ENCODE measurements at regions not wholly inside any gene's neighbourhood (a gene's known extent, or its start where the extent isn't known, plus 50 kb on each side); places are given as distances from the start of the nearest gene placed in this dataset.

DNA sequence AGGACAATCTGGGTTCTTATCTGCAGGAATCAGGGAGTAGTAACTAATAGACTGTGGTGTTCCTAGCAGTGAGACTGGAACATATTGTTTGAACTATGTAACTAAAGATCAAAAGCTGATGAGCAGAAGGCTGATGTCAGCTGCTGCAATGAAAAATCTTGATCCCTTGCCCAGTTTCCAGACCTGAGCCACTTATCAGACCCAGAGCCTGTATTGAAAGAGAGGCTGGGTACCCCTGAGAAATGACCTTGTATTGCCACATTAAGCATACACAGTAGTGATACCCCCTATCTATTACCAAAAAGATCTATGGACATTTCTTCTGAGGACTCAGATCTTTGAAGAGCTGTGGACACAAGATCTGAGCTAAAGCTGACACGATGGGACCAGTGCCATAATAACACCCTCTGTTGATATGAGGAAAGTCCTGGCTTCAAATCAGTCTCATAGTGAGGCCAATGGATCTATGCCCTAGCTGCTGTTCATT, 178.0 kb upstream of the GALNT2 start:
- no peak overlapping the region for H3K4me3 Mint-ChIP-seq
- ATAC-seq (replicated peaks in 1 of 2) (no peak), DNase-seq (no peak)
- H3K9me3 Mint-ChIP-seq = no peaks in the 10 kb centered on the region
- no peaks in the 10 kb centered on the region for H3K4me1 Mint-ChIP-seq (ENCODE audit: low read depth)
- H3K27me3 Mint-ChIP-seq (ENCODE audit: low read depth) = peaks cover 24% of the 10 kb centered on the region
- H3K36me3 Mint-ChIP-seq (ENCODE audit: insufficient read depth in 2 of 2) = peaks cover 0 to 1% of the 10 kb centered on the region in 2 donors
- no peak overlapping the region for H3K27ac Mint-ChIP-seq

DNA sequence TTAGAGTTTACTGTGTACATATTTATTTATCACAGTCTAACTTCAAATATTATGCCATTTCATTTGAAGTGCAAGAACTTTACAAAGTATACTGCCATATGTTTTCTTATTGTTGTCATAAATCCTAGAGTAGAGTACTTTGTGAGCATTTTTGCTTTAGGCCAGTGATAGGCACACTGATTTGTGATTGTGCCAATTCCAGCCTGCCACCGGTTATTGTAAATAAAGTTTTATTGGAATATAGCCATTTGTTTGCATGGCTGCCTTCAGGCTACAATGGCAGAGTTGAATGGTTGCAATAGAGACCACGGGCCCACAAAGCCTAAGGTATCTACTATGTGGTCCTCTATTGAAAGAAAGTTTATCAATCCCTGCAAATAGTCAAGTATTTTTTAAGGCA, 175.8 kb upstream of the GALNT2 start:
- no peaks in the 10 kb centered on the region for H3K4me1 Mint-ChIP-seq (ENCODE audit: low read depth)
- H3K36me3 Mint-ChIP-seq (ENCODE audit: insufficient read depth in 2 of 2) = peaks cover 0 to 1% of the 10 kb centered on the region in 2 donors
- peaks cover 24% of the 10 kb centered on the region for H3K27me3 Mint-ChIP-seq (ENCODE audit: low read depth)
- no peaks in the 10 kb centered on the region for H3K9me3 Mint-ChIP-seq
- no peak for ATAC-seq (replicated peaks in 1 of 2)
- H3K27ac Mint-ChIP-seq = no peak overlapping the region
- no peak for DNase-seq
- no peak overlapping the region for H3K4me3 Mint-ChIP-seq

DNA sequence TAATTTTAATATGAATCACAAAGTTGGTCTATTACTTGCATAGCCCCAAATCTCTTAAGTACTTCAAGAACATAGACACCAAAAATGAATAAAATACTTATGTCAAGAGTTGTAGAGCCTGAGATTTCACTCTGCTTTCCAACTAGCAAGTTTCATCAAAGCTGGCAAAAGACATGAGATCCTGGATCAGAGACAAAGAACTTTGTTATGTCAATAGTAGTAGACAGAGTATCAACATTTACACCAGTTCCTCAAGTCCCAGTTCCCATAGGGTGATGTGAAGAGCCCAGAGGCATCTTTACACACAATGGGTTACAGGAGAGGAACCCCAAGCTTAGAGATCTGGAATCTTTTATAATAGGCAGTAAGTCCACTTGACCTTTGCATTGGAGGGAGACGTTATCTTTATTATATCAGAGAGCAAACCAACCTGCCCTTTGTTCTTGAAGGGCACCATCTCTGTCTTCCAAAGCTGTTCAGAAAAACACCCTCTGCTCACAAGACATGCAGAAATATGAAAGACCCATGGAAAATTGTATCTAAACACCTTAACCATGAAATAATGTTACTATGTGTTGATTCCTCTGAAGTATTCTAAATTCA, 174.4 kb upstream of the GALNT2 start:
- H3K4me3 Mint-ChIP-seq = no peak overlapping the region
- peaks cover 0 to 1% of the 10 kb centered on the region in 2 donors for H3K36me3 Mint-ChIP-seq (ENCODE audit: insufficient read depth in 2 of 2)
- no peaks in the 10 kb centered on the region for H3K9me3 Mint-ChIP-seq
- peaks cover 27% of the 10 kb centered on the region for H3K27me3 Mint-ChIP-seq (ENCODE audit: low read depth)
- no peaks in the 10 kb centered on the region for H3K4me1 Mint-ChIP-seq (ENCODE audit: low read depth)
- ATAC-seq (replicated peaks in 1 of 2) (no peak), DNase-seq (no peak)
- no peak overlapping the region for H3K27ac Mint-ChIP-seq

DNA sequence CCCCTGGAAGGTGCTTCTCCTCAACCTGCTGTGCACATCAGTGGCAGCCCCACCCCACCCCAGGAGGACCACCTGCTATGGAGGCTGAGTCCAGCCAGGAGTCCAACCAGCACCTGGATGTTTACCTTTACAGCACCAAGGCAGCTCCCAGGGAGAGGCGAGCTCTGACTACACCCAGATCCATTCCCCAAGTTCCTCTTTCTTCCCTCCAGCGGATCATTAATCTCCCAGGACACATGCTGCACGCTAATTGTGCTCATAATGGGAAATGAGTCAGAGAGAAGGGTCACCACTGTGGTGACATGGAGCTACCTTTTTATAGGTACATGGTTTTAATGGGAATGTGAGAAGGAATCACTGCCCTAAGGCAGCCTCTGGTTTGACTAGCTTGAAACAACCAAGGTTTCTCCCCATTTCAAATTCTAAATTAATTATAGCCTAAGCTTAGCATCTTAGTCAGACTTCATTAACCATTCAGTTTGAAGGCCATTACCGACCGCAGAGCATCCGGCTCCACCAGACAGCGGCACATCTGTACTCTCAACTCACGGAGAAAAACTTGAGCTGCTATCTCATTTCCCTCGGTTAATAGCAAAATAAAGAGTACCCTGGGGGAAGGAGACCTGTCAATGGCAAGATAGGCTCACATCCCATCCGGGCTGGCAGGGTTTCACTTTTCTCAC, 173.1 kb upstream of the GALNT2 start:
- H3K27me3 Mint-ChIP-seq (ENCODE audit: low read depth) = peaks cover 33% of the 10 kb centered on the region
- H3K4me3 Mint-ChIP-seq = no peak overlapping the region
- H3K27ac Mint-ChIP-seq = no peak overlapping the region
- no peaks in the 10 kb centered on the region for H3K9me3 Mint-ChIP-seq
- H3K36me3 Mint-ChIP-seq (ENCODE audit: insufficient read depth in 2 of 2) = peaks cover 0 to 1% of the 10 kb centered on the region in 2 donors
- ATAC-seq (replicated peaks in 1 of 2) = no peak
- H3K4me1 Mint-ChIP-seq (ENCODE audit: low read depth) = no peaks in the 10 kb centered on the region
- no peak for DNase-seq

DNA sequence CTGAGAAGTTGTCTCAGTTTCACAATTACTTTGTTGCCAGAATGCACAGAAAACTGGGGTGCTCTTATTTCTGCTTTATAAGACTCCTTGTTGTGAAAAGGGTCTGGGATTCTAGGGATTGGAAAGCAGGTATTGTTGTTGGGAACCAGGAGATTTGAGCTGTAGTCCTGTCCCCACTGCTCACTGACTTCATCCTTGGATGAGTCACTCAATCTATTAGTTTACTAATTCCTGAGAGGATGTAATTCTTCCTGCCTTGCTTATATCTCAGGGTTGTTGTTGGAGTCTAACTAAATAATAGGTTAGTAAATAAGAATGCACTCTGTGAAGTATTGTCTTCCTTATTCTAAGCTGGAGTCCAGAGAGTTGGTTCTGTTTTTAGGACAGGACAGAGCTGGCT, 172.5 kb upstream of the GALNT2 start:
- DNase-seq = no peak
- Mint-ChIP-seq H3K36me3 (ENCODE audit: insufficient read depth in 2 of 2) (peaks cover 0 to 1% of the 10 kb centered on the region in 2 donors), H3K4me3 (no peak overlapping the region), H3K9me3 (no peaks in the 10 kb centered on the region), H3K27ac (no peak overlapping the region), H3K27me3 (ENCODE audit: low read depth) (peaks cover 29% of the 10 kb centered on the region), H3K4me1 (ENCODE audit: low read depth) (no peaks in the 10 kb centered on the region)
- no peak for ATAC-seq (replicated peaks in 1 of 2)

DNA sequence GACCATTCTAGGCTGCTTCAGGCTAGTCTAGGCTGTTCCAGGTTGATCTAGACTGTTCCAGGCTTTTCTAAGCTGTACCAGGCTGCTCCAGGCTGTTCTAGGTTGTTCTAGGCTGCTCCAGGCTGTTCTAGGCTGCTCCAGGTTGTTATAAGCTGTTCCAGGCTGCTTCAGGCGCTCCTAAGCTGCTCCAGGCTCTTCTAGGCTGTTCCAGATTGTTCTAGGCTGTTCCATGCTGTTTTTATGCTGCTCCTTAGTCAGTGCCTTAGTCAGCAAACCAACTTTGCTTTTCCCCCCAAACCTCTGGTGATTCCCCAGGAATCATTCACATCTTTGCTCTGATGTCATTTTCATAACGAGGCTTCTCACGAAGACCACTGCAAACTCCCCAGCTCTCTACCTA, 171.4 kb upstream of the GALNT2 start:
- H3K4me1 Mint-ChIP-seq (ENCODE audit: low read depth) = no peaks in the 10 kb centered on the region
- no peak overlapping the region for H3K4me3 Mint-ChIP-seq
- no peak for DNase-seq
- peaks cover 0 to 4% of the 10 kb centered on the region in 2 donors for H3K36me3 Mint-ChIP-seq (ENCODE audit: insufficient read depth in 2 of 2)
- H3K27me3 Mint-ChIP-seq (ENCODE audit: low read depth) = peaks cover 37% of the 10 kb centered on the region
- ATAC-seq (replicated peaks in 1 of 2) = no peak
- H3K27ac Mint-ChIP-seq = no peak overlapping the region
- H3K9me3 Mint-ChIP-seq = no peaks in the 10 kb centered on the region

DNA sequence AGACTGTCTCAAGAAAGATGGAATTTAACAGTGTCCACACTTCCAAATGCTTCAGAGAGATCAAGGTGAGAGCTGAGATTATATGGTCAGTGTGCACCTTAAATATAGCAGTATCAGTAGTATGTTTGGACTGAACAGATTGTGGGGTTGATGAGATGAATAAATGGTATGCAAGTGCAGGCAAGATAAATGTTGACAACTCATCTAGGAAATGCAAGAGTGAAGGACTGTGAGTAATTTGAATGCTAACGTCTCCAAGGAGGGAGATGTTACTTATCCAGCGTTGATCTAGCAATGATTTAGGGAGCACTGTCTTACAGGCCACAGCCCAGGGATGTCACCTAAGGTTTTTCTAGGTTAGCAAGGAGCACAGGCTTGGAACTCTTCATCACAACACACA, 170.7 kb upstream of the GALNT2 start:
- no peak overlapping the region for H3K27ac Mint-ChIP-seq

DNA sequence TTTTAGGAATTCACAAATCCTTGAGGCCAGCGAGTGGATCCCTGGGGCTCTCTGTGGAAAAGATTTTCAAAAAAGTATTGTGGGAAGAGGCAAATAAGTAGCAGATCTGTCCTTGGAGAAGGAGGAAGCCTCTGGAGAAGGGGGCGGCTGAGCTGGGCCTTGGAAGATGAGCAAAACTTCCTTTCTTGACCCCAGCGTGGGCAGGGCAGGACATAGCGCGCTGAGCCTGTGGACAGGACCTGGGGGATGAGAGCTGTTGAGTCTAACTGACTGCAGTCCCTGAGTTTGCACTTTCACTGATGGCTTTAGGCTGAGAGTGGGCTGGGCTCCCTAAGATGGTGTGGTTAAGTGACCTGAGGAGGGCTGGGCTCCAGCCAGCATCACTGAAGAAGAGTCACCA, 170.2 kb upstream of the GALNT2 start:
- no peaks in the 10 kb centered on the region for H3K4me1 Mint-ChIP-seq (ENCODE audit: low read depth)
- DNase-seq = no peak
- H3K4me3 Mint-ChIP-seq = no peak overlapping the region
- H3K9me3 Mint-ChIP-seq = peaks cover 0 to 2% of the 10 kb centered on the region in 2 donors
- no peak for ATAC-seq (replicated peaks in 1 of 2)
- H3K36me3 Mint-ChIP-seq (ENCODE audit: insufficient read depth in 2 of 2) = peaks cover 2 to 3% of the 10 kb centered on the region in 2 donors
- peaks cover 38% of the 10 kb centered on the region for H3K27me3 Mint-ChIP-seq (ENCODE audit: low read depth)
- H3K27ac Mint-ChIP-seq = no peak overlapping the region

More for the DNA sequence above, 170.7 kb upstream of the GALNT2 start:
- Mint-ChIP-seq H3K27me3 (ENCODE audit: low read depth) (peaks cover 37% of the 10 kb centered on the region), H3K4me3 (no peak overlapping the region), H3K9me3 (peaks cover 0 to 2% of the 10 kb centered on the region in 2 donors), H3K36me3 (ENCODE audit: insufficient read depth in 2 of 2) (peaks cover 2 to 4% of the 10 kb centered on the region in 2 donors), H3K4me1 (ENCODE audit: low read depth) (no peaks in the 10 kb centered on the region)
- no peak for ATAC-seq (replicated peaks in 1 of 2)
- DNase-seq = no peak

DNA sequence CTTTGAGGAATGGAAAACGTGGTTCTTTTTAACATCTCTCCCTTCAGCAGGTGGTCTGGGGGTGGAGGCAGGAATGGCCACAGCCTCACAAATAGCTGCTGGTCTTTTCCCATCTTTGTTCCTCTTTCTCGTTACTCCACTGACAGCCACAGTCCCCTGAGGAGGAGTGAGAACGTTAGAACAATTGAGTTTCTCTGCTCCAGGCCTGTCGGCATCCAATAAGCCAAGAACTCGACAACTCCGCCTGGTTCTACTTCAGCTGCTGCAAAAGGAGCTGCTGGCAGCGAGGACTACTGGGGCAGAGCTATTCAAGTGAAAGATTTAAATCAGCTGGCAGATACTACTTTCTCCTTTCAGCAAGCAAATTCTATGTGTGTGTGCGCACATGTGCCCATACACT, 169.5 kb upstream of the GALNT2 start:
- H3K27me3 Mint-ChIP-seq (ENCODE audit: low read depth) = peaks cover 39% of the 10 kb centered on the region
- ATAC-seq (replicated peaks in 1 of 2) (no peak), DNase-seq (no peak)
- H3K36me3 Mint-ChIP-seq (ENCODE audit: insufficient read depth in 2 of 2) = peaks cover 2 to 3% of the 10 kb centered on the region in 2 donors
- peaks cover 0 to 2% of the 10 kb centered on the region in 2 donors for H3K9me3 Mint-ChIP-seq
- H3K27ac Mint-ChIP-seq = no peak overlapping the region
- H3K4me3 Mint-ChIP-seq = no peak overlapping the region
- no peaks in the 10 kb centered on the region for H3K4me1 Mint-ChIP-seq (ENCODE audit: low read depth)

DNA sequence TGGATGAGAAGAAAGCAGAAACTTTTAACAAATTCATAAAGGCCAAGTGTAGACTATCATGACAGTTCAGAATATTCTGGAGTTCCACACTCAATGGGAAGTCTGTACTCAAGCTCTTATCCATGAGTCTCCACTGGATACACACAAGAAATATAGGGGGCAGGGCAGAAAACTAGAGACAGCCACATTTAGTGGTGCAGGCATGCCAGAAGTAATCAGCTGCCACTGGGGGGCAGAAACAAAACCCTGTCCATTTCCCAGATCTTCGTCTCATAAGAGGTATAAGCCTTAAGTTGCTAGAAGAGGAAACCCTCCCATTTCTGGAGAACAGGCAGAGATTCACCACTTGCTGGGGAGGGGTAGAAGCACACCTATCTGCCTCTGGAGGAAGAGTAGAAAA, 166.8 kb upstream of the GALNT2 start:
- H3K4me3 Mint-ChIP-seq = no peak overlapping the region
- no peaks in the 10 kb centered on the region for H3K4me1 Mint-ChIP-seq (ENCODE audit: low read depth)
- ATAC-seq (replicated peaks in 1 of 2) (no peak), DNase-seq (no peak)
- peaks cover 2 to 3% of the 10 kb centered on the region in 2 donors for H3K36me3 Mint-ChIP-seq (ENCODE audit: insufficient read depth in 2 of 2)
- H3K27ac Mint-ChIP-seq = no peak overlapping the region
- H3K9me3 Mint-ChIP-seq = peaks cover 0 to 2% of the 10 kb centered on the region in 2 donors
- H3K27me3 Mint-ChIP-seq (ENCODE audit: low read depth) = peaks cover 42% of the 10 kb centered on the region

DNA sequence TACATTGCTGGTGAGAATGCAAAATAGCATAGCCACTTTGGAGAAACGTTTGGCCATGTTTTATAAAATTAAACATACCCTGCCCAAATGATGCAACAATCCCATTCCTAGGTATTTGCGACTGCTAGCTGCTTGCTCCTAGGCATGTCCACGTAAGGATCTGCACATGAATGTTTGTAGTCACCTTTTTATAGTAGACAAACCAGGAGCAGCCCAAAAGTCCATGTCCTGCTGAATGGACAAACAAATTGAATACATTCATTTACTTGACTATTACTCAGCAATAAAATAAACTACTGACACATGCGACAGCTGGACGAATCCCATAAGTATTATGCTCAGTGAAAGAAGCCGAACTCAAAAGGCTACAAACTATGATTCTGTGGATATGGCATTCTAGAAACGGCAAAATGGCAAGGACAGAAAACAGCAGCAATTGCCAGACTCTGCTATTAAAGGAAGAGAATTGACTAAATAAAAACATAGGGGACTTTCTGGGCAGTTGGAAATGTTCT, 161.9 kb upstream of the GALNT2 start:
- DNase-seq = no peak
- H3K4me3 Mint-ChIP-seq = no peak overlapping the region
- H3K9me3 Mint-ChIP-seq = peaks cover 0 to 2% of the 10 kb centered on the region in 2 donors
- no peaks in the 10 kb centered on the region for H3K4me1 Mint-ChIP-seq (ENCODE audit: low read depth)
- peaks cover 44% of the 10 kb centered on the region for H3K27me3 Mint-ChIP-seq (ENCODE audit: low read depth)
- H3K27ac Mint-ChIP-seq = no peak overlapping the region
- ATAC-seq (replicated peaks in 1 of 2) = no peak
- H3K36me3 Mint-ChIP-seq (ENCODE audit: insufficient read depth in 2 of 2) = peaks cover 0 to 2% of the 10 kb centered on the region in 2 donors

DNA sequence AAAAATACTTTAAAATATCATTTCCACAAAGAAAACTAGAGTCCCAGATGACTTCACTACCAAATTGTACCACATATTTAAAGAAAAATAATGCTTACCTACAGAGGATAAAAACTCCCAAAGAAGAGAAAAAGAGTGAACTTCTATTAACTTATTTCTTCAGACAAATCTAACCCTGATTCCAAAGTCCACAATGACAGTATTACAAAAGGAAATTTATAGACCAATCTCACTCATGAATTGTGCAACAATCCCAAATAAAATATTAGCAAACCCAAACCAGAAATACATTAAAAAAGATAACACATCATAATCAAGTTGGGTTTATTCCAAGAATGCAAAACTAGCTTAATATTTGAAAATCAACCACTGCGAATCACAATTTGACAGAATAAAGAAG, 161.4 kb upstream of the GALNT2 start:
- no peak overlapping the region for H3K4me3 Mint-ChIP-seq
- H3K27me3 Mint-ChIP-seq (ENCODE audit: low read depth) = peaks cover 41% of the 10 kb centered on the region
- peaks cover 0 to 2% of the 10 kb centered on the region in 2 donors for H3K9me3 Mint-ChIP-seq
- H3K4me1 Mint-ChIP-seq (ENCODE audit: low read depth) = no peaks in the 10 kb centered on the region
- H3K27ac Mint-ChIP-seq = no peak overlapping the region
- DNase-seq (no peak), ATAC-seq (replicated peaks in 1 of 2) (no peak)
- peaks cover 0 to 2% of the 10 kb centered on the region in 2 donors for H3K36me3 Mint-ChIP-seq (ENCODE audit: insufficient read depth in 2 of 2)

DNA sequence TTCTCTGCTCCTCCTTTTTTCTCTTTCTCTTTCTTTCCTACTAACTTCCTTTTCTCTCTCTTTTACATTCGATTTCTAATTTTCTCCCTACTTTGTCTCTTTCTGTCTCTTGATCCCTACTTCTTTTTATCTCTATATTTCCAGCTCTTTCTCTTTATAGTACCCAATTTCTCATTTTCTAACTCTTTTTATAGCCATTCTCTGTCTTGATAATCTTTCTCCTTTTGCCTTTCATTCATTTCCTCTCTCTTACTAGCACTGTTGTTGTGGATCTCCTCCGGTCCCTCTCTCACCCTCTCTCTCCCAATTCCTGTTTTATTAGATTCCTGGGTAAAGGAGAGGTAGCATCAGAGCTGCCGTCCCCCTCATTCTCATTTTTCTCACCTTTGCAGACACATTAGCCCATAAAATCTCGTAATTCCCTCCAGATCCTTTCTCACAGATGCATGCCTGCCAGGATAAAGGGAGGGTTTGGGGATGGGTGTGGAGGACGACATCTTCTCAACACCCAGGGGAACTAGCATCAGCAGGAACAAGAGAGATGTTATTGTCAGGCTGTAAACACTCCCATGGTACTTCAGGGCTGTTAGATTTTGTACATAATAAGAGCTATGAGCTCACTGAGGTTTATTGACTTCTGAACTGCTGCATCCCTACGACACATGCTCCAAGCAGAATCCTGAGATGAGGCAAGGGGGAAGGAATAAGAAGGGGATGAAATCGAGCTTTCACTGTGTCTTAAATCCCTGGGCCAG, 159.0 kb upstream of the GALNT2 start:
- no peaks in the 10 kb centered on the region for H3K4me1 Mint-ChIP-seq (ENCODE audit: low read depth)
- H3K9me3 Mint-ChIP-seq = no peaks in the 10 kb centered on the region
- no peak for ATAC-seq (replicated peaks in 1 of 2)
- H3K27me3 Mint-ChIP-seq (ENCODE audit: low read depth) = peaks cover 46% of the 10 kb centered on the region
- no peaks in the 10 kb centered on the region for H3K36me3 Mint-ChIP-seq (ENCODE audit: insufficient read depth in 2 of 2)
- no peak for DNase-seq
- no peak overlapping the region for H3K4me3 Mint-ChIP-seq
- H3K27ac Mint-ChIP-seq = no peak overlapping the region
